Vagina (tissue), 2 donors: ENCODE measurements at regions not wholly inside any gene's neighbourhood (a gene's known extent, or its start where the extent isn't known, plus 50 kb on each side); places are given as distances from the start of the nearest gene placed in this dataset.
"Not testable (repeated sequence)": the region's sequence is repeated elsewhere in the genome, so short reads cannot be mapped to it uniquely, and the experiment has no call there.

Experiments used
- DNase-seq, 2 donors: peaks; one replicate each; pipeline ENCODE4 v3.0.0-alpha.2; 2017; ENCODE audit errors: extremely low spot score in 2 of 2
- H3K27ac ChIP-seq: fragments of 200-600 bp; sonication (generic); one replicate; pipeline ENCODE4 v1.5.1; 2019
- H3K27me3 ChIP-seq: fragments of 200-600 bp; sonication (generic); one replicate; pipeline ENCODE4 v1.5.1; 2019
- H3K36me3 ChIP-seq, 2 donors: fragments of 200-600 bp; sonication (generic); one replicate each; pipeline ENCODE4 v1.5.1; 2017 to 2019
- H3K4me1 ChIP-seq: fragments of 200-600 bp; sonication (generic); one replicate; pipeline ENCODE4 v1.5.1; 2019
- H3K4me3 ChIP-seq, 2 donors: fragments of 200-600 bp; sonication (generic); 1 replicate in 1 of 2; 2 replicates in 1 of 2; pipeline ENCODE4 v1.5.1; 2016 to 2019
- H3K9me3 ChIP-seq: fragments of 200-600 bp; sonication (generic); one replicate; pipeline ENCODE4 v1.5.1; 2019
- CTCF ChIP-seq, 3 experiments: fragments of 450-650 bp in 2 of 3; fragments of 200-600 bp in 1 of 3; sonication (generic) in 1 of 3; IDR thresholded peaks; one replicate each; pipeline ENCODE4 v1.5.1; 2017 to 2019; ENCODE audit warnings: antibody characterized with exemption in 3 of 3, mild to moderate bottlenecking in 2 of 3, moderate library complexity in 2 of 3
- POLR2A ChIP-seq, 2 donors: fragments of 450-650 bp; IDR thresholded peaks; one replicate each; pipeline ENCODE4 v1.6.1; 2017; ENCODE audit warnings: antibody characterized with exemption in 2 of 2, mild to moderate bottlenecking in 2 of 2, moderate library complexity in 2 of 2
- POLR2AphosphoS5 ChIP-seq, 2 donors: sonication (generic); formaldehyde crosslinking; IDR thresholded peaks; one replicate each; pipeline ENCODE4 v1.9.0; 2017; ENCODE audit warnings: antibody characterized with exemption in 2 of 2, mild to moderate bottlenecking in 2 of 2, low read depth in 1 of 2; ENCODE audit not compliant: insufficient read depth in 1 of 2
- intact Hi-C: fragments of 100-400 bp; cut with DNase I; formaldehyde crosslinking; loops from one replicate; pipeline ENCODE4 v1.15.1; 2023

GRCh38 chrX:13164611-13165010 lies 120.2 kb upstream of the FAM9C start:
- H3K4me3 ChIP-seq = no peak overlapping the region
- no peak for DNase-seq
- H3K36me3 ChIP-seq = no peaks in the 10 kb centered on the region
- H3K4me1 ChIP-seq = peaks cover 21% of the 10 kb centered on the region
- H3K9me3 ChIP-seq = no peaks in the 10 kb centered on the region
- H3K27me3 ChIP-seq = no peaks in the 10 kb centered on the region
- TF ChIP-seq POLR2AphosphoS5 (IDR thresholded peaks at IDR 0.05; ENCODE audit: insufficient read depth in 1 of 2, low read depth in 1 of 2) (no peak), POLR2A (IDR thresholded peaks at IDR 0.05) (no peak), CTCF (IDR thresholded peaks at IDR 0.05) (no peak)
- intact Hi-C loops = no loop called here
- H3K27ac ChIP-seq = peak overlapping the region; percentile 37

DNA sequence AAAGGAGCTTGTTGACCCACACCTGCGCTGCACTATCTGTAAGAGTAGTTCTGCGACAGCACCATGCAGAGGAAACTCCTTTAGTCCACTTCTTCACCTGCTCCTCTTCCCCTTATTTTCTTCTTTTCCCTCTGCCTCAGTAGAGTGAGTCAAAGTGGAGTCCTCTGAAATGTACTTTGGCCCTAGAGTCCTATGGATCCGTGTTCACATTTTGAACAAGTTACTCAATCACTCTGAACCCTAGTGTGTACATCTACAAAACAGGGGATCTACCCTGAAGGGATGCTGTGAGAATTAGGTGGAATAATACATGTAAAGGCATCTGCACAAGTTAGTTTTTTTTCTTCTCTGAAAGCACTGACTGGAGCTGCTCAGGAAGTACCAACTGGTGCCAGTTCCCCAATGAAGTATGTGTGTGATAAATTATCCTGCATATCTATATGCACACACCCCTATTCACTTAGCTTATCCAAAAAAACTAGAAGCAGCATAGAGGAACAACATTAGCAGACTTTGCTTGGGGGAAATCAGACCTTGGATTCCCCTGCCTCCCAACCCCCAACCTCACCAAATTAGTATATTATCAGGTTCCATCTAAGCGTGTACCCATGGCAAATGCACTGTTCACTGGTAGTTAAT lies 118.5 kb upstream of the FAM9C start:
- Histone ChIP-seq H3K36me3 (no peaks in the 10 kb centered on the region), H3K27me3 (no peaks in the 10 kb centered on the region), H3K9me3 (no peaks in the 10 kb centered on the region), H3K4me1 (peaks cover 21% of the 10 kb centered on the region), H3K27ac (no peak overlapping the region), H3K4me3 (no peak overlapping the region)
- TF ChIP-seq CTCF (IDR thresholded peaks at IDR 0.05) (no peak), POLR2A (IDR thresholded peaks at IDR 0.05) (no peak), POLR2AphosphoS5 (IDR thresholded peaks at IDR 0.05; ENCODE audit: insufficient read depth in 1 of 2, low read depth in 1 of 2) (no peak)
- no peak for DNase-seq
- intact Hi-C loops = no loop called here

DNA sequence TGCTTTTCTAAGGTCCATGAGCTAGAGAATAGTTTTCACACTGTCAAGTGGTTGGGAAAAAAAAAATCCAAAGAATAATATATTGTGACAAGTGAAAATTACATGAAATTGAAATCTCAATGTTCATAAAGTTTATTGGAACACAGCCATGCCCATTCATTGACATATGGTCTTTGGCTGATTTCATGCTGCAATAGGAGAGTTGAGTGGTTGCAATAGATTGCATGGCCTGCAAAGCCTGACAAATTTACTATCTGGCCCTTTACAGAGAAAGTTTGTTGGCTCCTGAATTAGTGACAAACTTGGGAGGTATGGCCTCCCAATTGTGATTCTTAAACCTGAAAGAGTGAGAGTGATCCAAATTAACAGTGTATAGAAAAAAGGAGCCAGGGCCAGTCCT lies 115.5 kb upstream of the FAM9C start:
- H3K4me3 ChIP-seq = no peak overlapping the region
- intact Hi-C loops = no loop called here
- no peak for DNase-seq
- H3K4me1 ChIP-seq = peaks cover 10% of the 10 kb centered on the region
- H3K36me3 ChIP-seq = no peaks in the 10 kb centered on the region
- no peak for TF ChIP-seq CTCF (IDR thresholded peaks at IDR 0.05)
- no peak for TF ChIP-seq POLR2AphosphoS5 (IDR thresholded peaks at IDR 0.05; ENCODE audit: insufficient read depth in 1 of 2, low read depth in 1 of 2)
- TF ChIP-seq POLR2A (IDR thresholded peaks at IDR 0.05) = no peak
- H3K27me3 ChIP-seq = no peaks in the 10 kb centered on the region
- H3K27ac ChIP-seq = no peak overlapping the region
- no peaks in the 10 kb centered on the region for H3K9me3 ChIP-seq

DNA sequence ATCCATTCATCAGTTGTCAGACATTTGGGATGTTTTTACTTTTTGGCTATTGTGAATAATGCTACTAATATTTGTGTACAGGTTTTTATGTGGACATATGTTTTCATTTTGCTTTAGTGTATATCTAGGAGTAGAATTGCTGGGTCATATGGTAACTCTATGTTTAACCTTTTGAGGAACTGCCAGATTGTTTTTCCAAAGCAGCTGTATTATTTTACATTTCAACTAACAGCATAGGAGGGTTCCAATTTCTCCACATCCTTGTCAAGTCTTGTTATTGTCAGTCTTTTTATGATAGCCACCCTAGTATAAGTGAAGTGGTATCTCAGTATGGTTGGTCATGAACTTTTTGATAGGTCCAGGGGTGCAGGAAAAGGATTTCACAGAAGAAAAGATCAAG lies 114.5 kb upstream of the FAM9C start:
- Histone ChIP-seq H3K36me3 (no peaks in the 10 kb centered on the region), H3K4me3 (no peak overlapping the region), H3K4me1 (peaks cover 10% of the 10 kb centered on the region), H3K9me3 (no peaks in the 10 kb centered on the region), H3K27ac (no peak overlapping the region), H3K27me3 (no peaks in the 10 kb centered on the region)
- TF ChIP-seq POLR2AphosphoS5 (IDR thresholded peaks at IDR 0.05; ENCODE audit: insufficient read depth in 1 of 2, low read depth in 1 of 2) (no peak), POLR2A (IDR thresholded peaks at IDR 0.05) (no peak), CTCF (IDR thresholded peaks at IDR 0.05) (no peak)
- intact Hi-C loops = no loop called here
- DNase-seq = no peak

DNA sequence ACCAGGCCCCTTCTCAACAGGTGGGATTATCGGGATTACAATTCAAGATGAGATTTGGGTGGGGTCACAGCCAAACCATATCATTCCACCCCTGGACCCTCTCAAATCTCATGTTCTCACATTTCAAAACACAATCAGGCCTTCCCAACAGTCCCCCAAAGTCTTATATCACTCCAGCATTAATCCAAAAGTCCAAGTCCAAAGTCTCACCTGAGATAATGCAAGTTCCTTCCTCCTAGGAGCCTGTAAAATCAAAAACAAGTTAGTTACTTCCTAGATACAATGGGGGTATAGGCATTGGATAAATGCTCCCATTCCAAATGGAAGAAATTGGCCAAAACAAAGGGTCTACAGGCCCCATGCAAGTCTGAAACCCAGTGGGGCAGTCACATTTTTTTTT lies 111.1 kb upstream of the FAM9C start:
- H3K27me3 ChIP-seq, DNase-seq, H3K4me3 ChIP-seq, H3K9me3 ChIP-seq, H3K27ac ChIP-seq, intact Hi-C loops, H3K36me3 ChIP-seq, H3K4me1 ChIP-seq: not testable (repeated sequence)
